OCI-LY1 (cell line): ENCODE measurements at regions not wholly inside any gene's neighbourhood (a gene's known extent, or its start where the extent isn't known, plus 50 kb on each side); places are given as distances from the start of the nearest gene placed in this dataset.

ENCODE experiments used
- H2AFZ ChIP-seq: fragments of 200-600 bp; sonication (generic), shearing (Covaris generic); 2 replicates; pipeline ENCODE4 v1.6.0; 2014; ENCODE audit warnings: antibody characterized with exemption, mild to moderate bottlenecking, low read length
- H3F3A ChIP-seq: fragments of 200-600 bp; sonication (generic), shearing (Covaris generic); 2 replicates; pipeline ENCODE4 v1.6.0; 2014; ENCODE audit warnings: mild to moderate bottlenecking, antibody characterized with exemption, low read length, moderate library complexity; ENCODE audit not compliant: insufficient read depth
- H3K27ac ChIP-seq: fragments of 200-600 bp; sonication (generic); 2 replicates; pipeline ENCODE4 v1.5.1; 2014; ENCODE audit warnings: low read length, mixed run types, mild to moderate bottlenecking, low read depth; ENCODE audit not compliant: poor library complexity, severe bottlenecking
- H3K27me3 ChIP-seq: fragments of 200-600 bp; sonication (generic); 2 replicates; pipeline ENCODE4 v1.6.0; 2014; ENCODE audit warnings: antibody characterized with exemption, mild to moderate bottlenecking, low read length, moderate library complexity; ENCODE audit not compliant: insufficient read depth
- H3K36me3 ChIP-seq: fragments of 200-600 bp; sonication (generic); 2 replicates; pipeline ENCODE4 v1.6.1; 2014; ENCODE audit warnings: mild to moderate bottlenecking, antibody characterized with exemption, low read length, moderate library complexity, mixed read lengths; ENCODE audit not compliant: insufficient read depth
- H3K4me1 ChIP-seq: fragments of 200-600 bp; sonication (generic); 2 replicates; pipeline ENCODE4 v1.5.1; 2014; ENCODE audit warnings: mild to moderate bottlenecking, low read length, moderate library complexity; ENCODE audit not compliant: insufficient read depth, severe bottlenecking
- H3K4me2 ChIP-seq: fragments of 200-600 bp; sonication (generic), shearing (Covaris generic); 2 replicates; pipeline ENCODE4 v1.6.1; 2014; ENCODE audit warnings: low read length
- H3K4me3 ChIP-seq: fragments of 200-600 bp; sonication (generic); 2 replicates; pipeline ENCODE4 v1.5.1; 2014; ENCODE audit warnings: low read length, low read depth, mild to moderate bottlenecking, mixed read lengths; ENCODE audit not compliant: poor library complexity, severe bottlenecking
- H3K79me2 ChIP-seq: fragments of 200-600 bp; shearing (Covaris generic); 2 replicates; pipeline ENCODE4 v1.6.1; 2016; ENCODE audit warnings: mixed run types, low read length, mixed read lengths; ENCODE audit not compliant: insufficient read depth
- H3K9ac ChIP-seq: fragments of 200-600 bp; sonication (generic), shearing (Covaris generic); 2 replicates; pipeline ENCODE4 v1.6.1; 2014; ENCODE audit warnings: mild to moderate bottlenecking, low read length, mixed read lengths
- H3K9me2 ChIP-seq: fragments of 200-600 bp; sonication (generic), shearing (Covaris generic); 2 replicates; pipeline ENCODE4 v1.6.1; 2014; ENCODE audit warnings: low read depth, mild to moderate bottlenecking, low read length, mixed read lengths
- H3K9me3 ChIP-seq: fragments of 200-600 bp; shearing (Covaris generic); 2 replicates; pipeline ENCODE4 v1.6.1; 2014; ENCODE audit warnings: low read length, mixed read lengths
- H4K20me1 ChIP-seq: fragments of 200-600 bp; sonication (generic), shearing (Covaris generic); 2 replicates; pipeline ENCODE4 v1.6.0; 2016; ENCODE audit warnings: mild to moderate bottlenecking, low read length; ENCODE audit not compliant: insufficient read depth
- CTCF ChIP-seq: fragments of 200-600 bp; sonication (generic), shearing (Covaris generic); IDR thresholded peaks from 2 replicates; pipeline ENCODE4 v1.5.1; 2017; ENCODE audit warnings: mild to moderate bottlenecking, antibody characterized with exemption, low read length, moderate library complexity, mixed read lengths
- EZH2 ChIP-seq: fragments of 200-600 bp; sonication (generic), shearing (Covaris generic); IDR thresholded peaks from 2 replicates; pipeline ENCODE4 v1.8.0; 2017; ENCODE audit warnings: borderline replicate concordance, mixed run types, mild to moderate bottlenecking, antibody characterized with exemption, low read length, moderate library complexity, mixed read lengths

GRCh38 chr3:66149269-66149668 lies 71.5 kb upstream of the SLC25A26 start:
- no peak overlapping the region for H3K4me2 ChIP-seq
- H3K36me3 ChIP-seq = no peaks in the 10 kb centered on the region
- H3K9ac ChIP-seq = no peak overlapping the region
- no peak overlapping the region for H3K4me3 ChIP-seq
- H3K79me2 ChIP-seq = no peaks in the 10 kb centered on the region
- no peaks in the 10 kb centered on the region for H3K27me3 ChIP-seq
- no peak overlapping the region for H3K27ac ChIP-seq
- no peaks in the 10 kb centered on the region for H3K9me3 ChIP-seq
- H3K9me2 ChIP-seq = no peaks in the 10 kb centered on the region
- no peaks in the 10 kb centered on the region for H4K20me1 ChIP-seq
- H3F3A ChIP-seq = no peaks in the 10 kb centered on the region
- no peak for TF ChIP-seq EZH2
- no peak for TF ChIP-seq CTCF
- no peak overlapping the region for H2AFZ ChIP-seq
- H3K4me1 ChIP-seq = no peaks in the 10 kb centered on the region

GRCh38 chr3:66145408-66145733 lies 75.4 kb upstream of the SLC25A26 start:
- no peak overlapping the region for H3K9ac ChIP-seq
- no peaks in the 10 kb centered on the region for H3K9me3 ChIP-seq
- no peaks in the 10 kb centered on the region for H3K27me3 ChIP-seq
- no peak overlapping the region for H2AFZ ChIP-seq
- TF ChIP-seq CTCF = no peak
- TF ChIP-seq EZH2 = no peak
- H4K20me1 ChIP-seq = no peaks in the 10 kb centered on the region
- no peaks in the 10 kb centered on the region for H3K9me2 ChIP-seq
- H3K79me2 ChIP-seq = no peaks in the 10 kb centered on the region
- H3K4me1 ChIP-seq = no peaks in the 10 kb centered on the region
- no peaks in the 10 kb centered on the region for H3F3A ChIP-seq
- H3K4me2 ChIP-seq = no peak overlapping the region
- no peak overlapping the region for H3K4me3 ChIP-seq
- H3K36me3 ChIP-seq = no peaks in the 10 kb centered on the region
- no peak overlapping the region for H3K27ac ChIP-seq

GRCh38 chr3:66144568-66145407 lies 76.0 kb upstream of the SLC25A26 start:
- no peaks in the 10 kb centered on the region for H3K79me2 ChIP-seq
- H3K4me3 ChIP-seq = no peak overlapping the region
- no peak overlapping the region for H3K4me2 ChIP-seq
- H3K4me1 ChIP-seq = no peaks in the 10 kb centered on the region
- no peaks in the 10 kb centered on the region for H3F3A ChIP-seq
- H3K27ac ChIP-seq = no peak overlapping the region
- H3K36me3 ChIP-seq = no peaks in the 10 kb centered on the region
- no peaks in the 10 kb centered on the region for H3K9me3 ChIP-seq
- H2AFZ ChIP-seq = no peak overlapping the region
- no peaks in the 10 kb centered on the region for H3K9me2 ChIP-seq
- TF ChIP-seq CTCF (no peak), EZH2 (no peak)
- H3K9ac ChIP-seq = no peak overlapping the region
- no peaks in the 10 kb centered on the region for H4K20me1 ChIP-seq
- H3K27me3 ChIP-seq = no peaks in the 10 kb centered on the region
